Pancreas (tissue), 10 donors: ENCODE measurements at regions not wholly inside any gene's neighbourhood (a gene's known extent, or its start where the extent isn't known, plus 50 kb on each side); places are given as distances from the start of the nearest gene placed in this dataset.

ENCODE experiments used
- ATAC-seq, 4 donors: fragments of 200-7000 bp; cut with Tn5 transposase; one replicate each; pipeline versions ENCODE4 v1.8.0 to v1.9.1; 2020; ENCODE audit warnings: mild to moderate bottlenecking in 4 of 4, moderate library complexity in 4 of 4
- DNase-seq, 6 donors: peaks; one replicate each; pipeline ENCODE4 v3.0.0-alpha.2; 2020
- FAIRE-seq: peaks from 2 replicates; lab custom pipeline; 2012; peaks lifted over from hg19 to GRCh38; lab: Jason Lieb, UNC
- H3K27ac ChIP-seq, 4 donors: fragments of 200-600 bp; sonication (generic); 1 replicate in 3 of 4; 2 replicates in 1 of 4; pipeline versions ENCODE4 v1.5.0 to v1.8.0; 2020
- H3K27me3 ChIP-seq, 4 donors: fragments of 200-600 bp; one replicate each; pipeline ENCODE4 v1.8.0; 2021
- H3K36me3 ChIP-seq, 3 donors: fragments of 200-600 bp; sonication (generic) in 1 of 3; one replicate each; pipeline versions ENCODE4 v1.5.0 to v1.8.0; 2020 to 2021
- H3K4me1 ChIP-seq, 3 donors: fragments of 200-600 bp; one replicate each; pipeline ENCODE4 v1.8.0; 2021
- H3K4me3 ChIP-seq, 4 donors: fragments of 200-600 bp; sonication (generic) in 2 of 4; one replicate each; pipeline versions ENCODE4 v1.5.0 to v1.8.0; 2020 to 2021
- H3K9me3 ChIP-seq, 4 donors: fragments of 200-600 bp; one replicate each; pipeline ENCODE4 v1.8.0; 2021
- CTCF ChIP-seq, 4 donors: fragments of 200-600 bp; sonication (generic) in 3 of 4; IDR thresholded peaks; one replicate each; pipeline versions ENCODE4 v1.5.0 to v1.8.0; 2021; ENCODE audit warnings: antibody characterized with exemption in 4 of 4
- WGBS, 2 donors: extraction: QIAGEN DNeasy Blood & Tissue Kit; methylation state at CpG; one replicate each; pipeline ENCODE4 v1.1.7; 2013; 5-methylcytosine and 5-hydroxymethylcytosine counted together
- intact Hi-C, 3 donors: fragments of 100-400 bp; cut with DNase I; formaldehyde crosslinking; loops; one replicate each; pipeline versions ENCODE4 v1.11.1 to v1.14.2; 2022
- donor health status: healthy with polysubstance abuse.
- donor health status: DM: no; HTN: no; CAD: no; lungs with moderate emphysema.
- donor health status: DM: no; HTN: no; CAD: no.
- donor health status: control.
- donor health status: control.
- donor health status: Bipolar disorder and iron deficiency.
- donor health status: DM: yes; HTN: yes; CAD: no.
- donor health status: DM: no; HTN: no; CAD: no.
- donor health status: DM: no; HTN: no; CAD: no.
- donor health status: DM: yes; HTN: yes; CAD: no.

DNA sequence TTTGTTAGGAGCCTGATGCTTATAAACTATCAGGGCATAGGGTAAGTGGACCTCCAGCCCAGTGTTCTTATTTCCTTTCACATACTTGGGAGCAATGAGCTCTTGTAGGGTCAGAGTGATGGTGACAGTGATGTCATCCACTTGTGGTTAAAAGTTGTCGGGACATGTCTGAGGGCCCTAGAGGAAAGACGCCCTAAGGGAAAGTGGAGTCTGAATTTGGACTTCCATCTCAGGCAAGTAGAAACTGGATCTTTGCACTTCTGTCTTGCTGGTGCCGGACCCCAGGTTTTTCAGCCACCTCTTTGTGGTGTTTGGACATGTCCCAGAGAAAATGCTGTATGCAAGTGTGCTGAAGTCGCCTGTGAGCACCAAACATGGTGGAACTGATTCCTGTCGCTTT is 900.5 kb downstream of the C6orf118 start:
- H3K27ac ChIP-seq: no peak overlapping the region
- ATAC-seq (no peak), DNase-seq (no peak), FAIRE-seq (no peak)
- no peak overlapping the region for H3K4me3 ChIP-seq
- 64 to 75% methylated on average over 5 of the region's 5 CpGs for WGBS, 2 donors
- H3K36me3 ChIP-seq: no peaks in the 10 kb centered on the region
- no peaks in the 10 kb centered on the region for H3K27me3 ChIP-seq
- intact Hi-C loops: no loop called here
- no peaks in the 10 kb centered on the region for H3K4me1 ChIP-seq
- TF ChIP-seq CTCF (IDR thresholded peaks at IDR 0.05): no peak
- no peaks in the 10 kb centered on the region for H3K9me3 ChIP-seq

GRCh38 chr6:164404812-164405488 is 904.5 kb downstream of the C6orf118 start:
- ATAC-seq (no peak), DNase-seq (no peak), FAIRE-seq (no peak)
- 32 to 48% methylated on average over 4 of the region's 4 CpGs for WGBS, 2 donors
- no peaks in the 10 kb centered on the region for H3K36me3 ChIP-seq
- H3K9me3 ChIP-seq: no peaks in the 10 kb centered on the region
- no peak overlapping the region for H3K4me3 ChIP-seq
- no peak overlapping the region for H3K27ac ChIP-seq
- intact Hi-C loops: no loop called here
- no peak for TF ChIP-seq CTCF (IDR thresholded peaks at IDR 0.05)
- H3K4me1 ChIP-seq: no peaks in the 10 kb centered on the region
- H3K27me3 ChIP-seq: no peaks in the 10 kb centered on the region

DNA sequence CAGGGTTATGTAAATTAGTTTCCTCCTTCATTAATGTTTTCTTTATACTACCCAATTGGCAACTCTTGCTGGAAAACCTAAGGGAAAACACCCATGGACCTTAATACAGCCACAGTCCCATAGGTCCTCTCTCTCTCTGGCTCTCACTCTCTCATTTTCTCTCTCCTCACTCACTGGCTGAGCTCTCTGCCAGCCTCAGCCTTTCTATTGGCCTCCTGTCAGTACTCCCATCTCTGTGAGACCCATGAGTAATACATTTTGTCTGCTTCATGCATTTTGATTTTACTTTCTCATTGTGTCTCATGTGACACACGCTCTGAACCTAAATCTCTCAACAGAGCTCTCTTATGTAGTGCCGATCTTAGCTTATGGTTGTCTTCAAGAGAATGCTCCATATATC is 907.5 kb downstream of the C6orf118 start:
- H3K4me1 ChIP-seq: no peaks in the 10 kb centered on the region
- H3K27ac ChIP-seq: no peak overlapping the region
- H3K27me3 ChIP-seq: no peaks in the 10 kb centered on the region
- DNase-seq (no peak), ATAC-seq (no peak), FAIRE-seq (no peak)
- no peak overlapping the region for H3K4me3 ChIP-seq
- H3K9me3 ChIP-seq: no peaks in the 10 kb centered on the region
- WGBS, 2 donors: 84 to 94% methylated on average over 2 of the region's 2 CpGs
- H3K36me3 ChIP-seq: no peaks in the 10 kb centered on the region
- no peak for TF ChIP-seq CTCF (IDR thresholded peaks at IDR 0.05)
- intact Hi-C loops: no loop called here

DNA sequence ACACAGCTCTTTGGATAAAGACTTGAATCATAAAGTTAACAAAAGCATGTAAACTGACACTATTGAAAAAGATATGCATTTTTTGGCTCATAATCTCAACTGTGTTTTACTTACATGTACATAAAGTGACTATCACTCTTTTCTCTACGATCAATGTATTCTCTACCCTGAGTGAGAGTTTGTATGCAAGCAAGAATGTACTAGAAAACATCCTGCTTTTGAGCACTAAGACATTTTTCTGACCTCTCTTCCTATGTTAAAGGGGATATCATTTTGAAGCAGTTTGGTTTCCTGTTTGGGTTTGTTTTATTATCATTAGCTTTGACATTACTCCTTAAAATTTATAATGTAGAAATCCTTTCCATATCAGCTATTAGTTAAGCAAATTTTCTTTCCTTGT is 910.8 kb downstream of the C6orf118 start:
- Histone ChIP-seq H3K4me3 (no peak overlapping the region), H3K9me3 (no peaks in the 10 kb centered on the region), H3K27ac (no peak overlapping the region), H3K4me1 (no peaks in the 10 kb centered on the region), H3K27me3 (no peaks in the 10 kb centered on the region), H3K36me3 (no peaks in the 10 kb centered on the region)
- DNase-seq (no peak), ATAC-seq (no peak), FAIRE-seq (no peak)
- no peak for TF ChIP-seq CTCF (IDR thresholded peaks at IDR 0.05)
- intact Hi-C loops: no loop called here
- WGBS, 2 donors: 63 to 70% methylated on average over 1 of the region's 1 CpG
